HG03103 (cell line): ENCODE measurements at regions not wholly inside any gene's neighbourhood (a gene's known extent, or its start where the extent isn't known, plus 50 kb on each side); places are given as distances from the start of the nearest gene placed in this dataset.
A peak's percentile ranks its signal among the peaks of the same experiment; 100 is the strongest.
"Not testable (repeated sequence)": the region's sequence is repeated elsewhere in the genome, so short reads cannot be mapped to it uniquely, and the experiment has no call there.

Experiments
- ATAC-seq: cut with Tn5 transposase; IDR thresholded peaks from one replicate; pipeline ENCODE4 v1.9.1; 2021; ENCODE audit warnings: low read depth; ENCODE audit not compliant: unreplicated experiment

DNA sequence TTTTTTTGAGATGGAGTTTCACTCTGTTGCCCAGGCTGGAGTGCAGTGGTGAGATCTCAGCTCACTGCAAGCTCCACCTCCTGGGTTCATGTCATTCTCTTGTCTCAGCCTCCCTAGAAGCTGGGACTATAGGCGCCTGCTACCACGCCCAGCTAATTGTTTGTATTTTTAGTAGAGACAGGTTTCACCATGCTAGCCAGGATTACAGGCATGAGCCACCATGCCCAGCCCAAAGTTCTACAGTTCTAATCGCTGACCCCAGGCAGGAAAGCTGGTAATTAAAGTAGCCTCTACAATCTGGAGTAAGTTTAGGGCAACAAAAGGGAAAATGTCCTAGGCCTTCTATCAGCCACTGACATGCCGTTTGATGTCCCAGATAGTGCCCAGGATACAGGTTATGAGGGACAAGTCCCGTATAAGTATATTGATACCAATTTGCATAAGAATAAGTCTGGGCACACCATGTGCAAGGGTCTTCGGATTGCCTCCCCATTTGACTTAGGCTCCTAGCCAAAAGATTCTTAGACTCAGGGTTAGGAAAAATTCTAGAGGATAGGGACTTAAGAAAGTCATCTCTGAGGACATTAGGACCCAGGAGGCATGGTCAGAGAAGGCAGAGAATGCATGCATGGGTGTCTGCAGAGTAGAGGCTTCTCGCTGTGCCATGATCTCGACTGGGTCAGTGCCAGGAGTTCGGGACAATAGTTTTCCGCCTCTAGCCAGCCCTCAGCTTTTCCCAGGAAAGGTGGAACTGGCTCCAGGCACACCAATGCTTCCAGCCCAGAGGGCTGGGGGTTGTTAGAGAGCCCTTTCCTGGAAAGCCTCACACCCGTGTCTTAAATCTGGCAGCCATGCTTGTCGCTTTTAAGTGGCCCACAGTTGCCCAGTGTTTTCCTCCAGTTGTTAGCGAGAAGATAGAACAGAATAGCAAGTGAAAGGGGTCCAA, 1111.1 kb downstream of the TAF11L14 start:
- ATAC-seq: peak; percentile 32

DNA sequence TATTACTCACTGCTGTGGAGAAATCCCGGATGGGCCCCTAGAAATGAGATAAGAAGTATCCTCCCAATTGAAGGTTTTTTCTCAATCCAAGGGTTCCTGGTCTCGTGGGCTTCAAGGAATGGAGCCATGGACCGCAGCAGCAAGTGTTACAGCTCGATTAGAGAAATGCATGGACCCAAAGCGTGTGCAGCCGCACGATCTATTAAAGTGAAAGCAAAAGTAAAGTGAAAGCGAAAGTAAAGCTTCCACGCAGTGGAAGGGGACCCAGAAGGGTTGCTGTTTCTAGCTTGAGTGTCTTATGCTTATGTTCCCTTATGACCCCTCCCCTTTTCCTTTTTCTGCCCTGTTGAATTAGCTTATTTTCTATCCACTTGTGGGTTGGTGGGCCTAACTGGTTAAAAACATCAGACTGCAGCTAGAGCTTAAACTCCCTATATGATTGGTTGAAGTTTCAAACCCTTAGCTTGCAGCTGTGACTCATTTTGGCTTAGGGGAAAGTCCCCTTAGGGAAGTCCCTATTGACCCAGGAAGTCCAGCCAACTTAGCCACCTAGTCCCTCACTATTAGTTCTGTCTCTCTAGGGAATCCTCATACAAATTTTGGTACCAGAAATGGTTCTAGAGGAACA, 1111.8 kb downstream of the TAF11L14 start:
- peak; percentile 62 for ATAC-seq

DNA sequence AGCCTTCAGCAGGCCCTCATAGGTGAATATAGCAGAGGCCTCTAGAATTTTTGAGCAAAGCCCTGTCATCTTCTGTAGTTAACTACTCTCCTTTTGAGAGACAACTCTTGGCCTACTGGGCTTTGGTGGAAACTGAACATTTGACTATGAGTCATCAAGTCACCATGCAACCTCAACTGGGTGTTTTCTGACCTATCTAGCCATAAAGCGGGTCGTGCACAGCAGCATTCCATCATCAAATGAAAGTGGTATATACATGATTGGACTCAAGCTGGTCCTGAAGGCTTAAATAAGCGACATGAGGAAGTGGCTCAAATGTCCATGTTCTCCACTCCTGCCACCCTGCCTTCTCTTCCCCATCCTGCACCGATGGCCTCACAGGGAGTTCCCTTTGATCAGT, 1115.5 kb downstream of the TAF11L14 start:
- ATAC-seq: no peak

DNA sequence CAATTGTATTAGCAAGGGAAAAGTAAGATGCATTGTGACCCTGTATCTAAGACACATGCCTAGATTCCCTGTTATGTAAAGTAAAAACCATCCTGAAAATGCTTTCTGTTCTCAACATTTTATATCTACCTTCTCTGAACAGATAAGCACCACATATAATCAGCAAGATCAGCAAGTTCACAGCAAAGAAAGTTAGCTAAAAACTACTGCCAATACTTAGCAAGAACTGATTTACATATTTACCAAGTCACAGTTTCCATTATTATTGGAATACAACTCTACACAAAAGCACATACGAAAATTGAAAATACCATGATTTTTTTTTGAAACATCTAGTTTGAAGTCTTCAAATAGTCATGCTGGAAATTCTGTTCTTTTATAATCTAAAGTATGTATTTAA, 1118.1 kb downstream of the TAF11L14 start:
- ATAC-seq: no peak

DNA sequence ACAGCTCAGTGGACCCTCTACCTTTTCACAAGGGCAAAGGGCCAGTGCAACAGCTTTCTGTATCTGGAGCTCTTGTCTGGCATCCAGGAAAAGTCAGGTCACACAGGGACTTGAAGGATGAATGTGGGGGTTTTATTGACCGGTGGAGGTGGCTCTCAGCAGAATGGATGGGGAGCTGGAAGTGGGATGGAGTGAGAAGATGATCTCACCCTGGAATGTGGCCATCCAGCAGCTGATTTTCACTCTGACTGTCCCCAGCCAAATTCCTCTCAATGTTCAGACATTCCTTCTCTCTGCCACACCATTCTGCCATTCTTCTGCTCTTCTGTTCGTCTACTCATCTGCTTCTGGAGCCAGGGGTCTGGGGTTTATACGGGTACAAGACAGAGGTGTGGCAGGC, 1119.9 kb downstream of the TAF11L14 start:
- no peak for ATAC-seq

DNA sequence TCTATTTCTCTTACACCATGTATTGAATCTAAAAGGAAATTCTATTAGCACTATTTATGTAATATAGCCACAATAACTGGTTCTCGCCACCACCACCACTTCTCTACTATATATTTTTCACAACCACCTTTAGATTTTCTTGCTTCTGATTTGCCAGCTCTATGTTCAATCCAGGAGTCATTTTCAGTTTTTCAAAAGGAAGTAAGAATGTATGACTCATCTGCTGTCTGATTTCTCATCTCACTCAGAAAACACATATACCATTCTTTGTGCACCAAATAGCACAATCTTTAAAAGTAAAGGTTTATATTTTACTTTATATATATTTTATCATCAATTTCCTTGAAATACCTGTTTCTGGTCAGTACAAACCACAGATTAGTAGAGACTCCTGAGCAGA, 1127.5 kb downstream of the TAF11L14 start:
- ATAC-seq: no peak

DNA sequence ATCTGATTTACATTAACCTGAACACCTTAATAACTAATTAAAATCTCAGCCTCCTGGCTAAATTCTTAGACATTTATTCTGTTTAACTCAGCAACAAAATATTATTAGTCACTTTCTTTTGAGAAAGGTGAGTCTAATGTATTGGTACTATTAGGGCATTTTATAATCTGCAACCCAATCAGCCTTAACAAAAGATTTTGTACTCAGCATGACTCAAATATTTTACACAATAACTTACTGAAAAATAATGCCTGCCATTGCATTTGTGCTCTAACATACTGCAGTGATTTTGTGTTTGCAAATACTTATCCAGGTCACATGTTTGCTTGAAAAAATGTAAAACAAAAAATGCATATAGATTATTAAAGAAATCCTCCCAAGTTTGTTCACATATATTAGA, 1129.9 kb downstream of the TAF11L14 start:
- no peak for ATAC-seq

DNA sequence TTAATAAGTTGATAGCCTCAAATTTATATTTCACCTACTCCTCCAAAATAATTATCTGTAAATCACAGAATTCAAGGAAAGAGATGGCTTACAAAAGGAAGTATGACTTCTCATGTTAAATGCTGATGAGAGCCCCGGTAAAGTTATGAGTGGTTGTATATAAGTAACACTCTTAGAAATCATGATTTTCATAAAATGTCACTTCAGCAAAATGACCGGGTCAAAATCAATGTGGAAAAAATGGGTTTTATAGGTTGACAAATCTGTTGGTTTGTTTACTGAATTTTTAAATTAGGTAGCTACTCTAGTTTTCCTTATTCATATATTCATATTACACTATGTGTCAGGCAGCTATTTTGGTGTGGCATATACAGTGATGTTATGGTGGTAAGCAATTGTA, 1131.0 kb downstream of the TAF11L14 start:
- no peak for ATAC-seq

DNA sequence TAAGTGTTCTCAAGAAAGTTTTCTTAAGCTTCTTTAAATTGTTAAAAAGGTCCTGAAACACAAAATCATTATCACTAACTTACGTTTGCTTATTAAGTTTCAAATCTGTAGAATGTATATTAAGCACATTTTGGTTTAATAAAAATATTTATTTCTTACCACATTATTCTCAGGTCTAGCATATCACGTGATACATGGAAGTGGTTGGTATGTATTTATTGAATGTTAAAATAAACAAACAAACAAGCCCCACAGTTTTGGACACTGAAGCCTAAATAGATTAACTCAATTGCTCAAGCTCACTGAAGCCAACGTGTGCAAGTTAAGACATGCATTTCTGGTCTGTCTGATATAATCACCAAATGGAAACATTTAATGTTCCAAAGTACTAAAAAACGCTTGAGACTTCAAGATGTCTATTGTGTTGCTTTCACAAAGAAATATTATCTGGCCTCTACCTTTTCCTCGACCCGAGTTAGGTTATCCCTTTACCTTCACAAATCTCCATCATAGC, 1136.9 kb downstream of the TAF11L14 start:
- no peak for ATAC-seq

DNA sequence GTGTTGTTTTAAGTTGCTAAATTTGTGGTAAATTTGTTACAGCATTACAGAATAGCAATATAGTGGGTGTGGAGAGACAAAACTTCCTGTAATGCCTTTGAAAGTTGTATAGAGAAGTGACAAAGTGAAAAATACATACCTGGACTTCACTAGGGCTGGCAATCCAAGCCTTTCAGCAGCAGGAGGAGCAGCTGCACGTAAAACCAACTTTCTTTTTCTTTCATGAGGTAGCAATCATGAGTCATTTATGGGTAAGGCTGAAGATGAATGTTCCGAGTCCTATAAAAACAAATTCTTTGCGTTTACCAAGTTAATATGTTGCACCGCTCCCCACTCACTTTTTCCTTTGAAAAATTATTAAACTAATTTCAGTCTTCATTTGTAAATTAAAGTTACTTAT, 1138.2 kb downstream of the TAF11L14 start:
- no peak for ATAC-seq

DNA sequence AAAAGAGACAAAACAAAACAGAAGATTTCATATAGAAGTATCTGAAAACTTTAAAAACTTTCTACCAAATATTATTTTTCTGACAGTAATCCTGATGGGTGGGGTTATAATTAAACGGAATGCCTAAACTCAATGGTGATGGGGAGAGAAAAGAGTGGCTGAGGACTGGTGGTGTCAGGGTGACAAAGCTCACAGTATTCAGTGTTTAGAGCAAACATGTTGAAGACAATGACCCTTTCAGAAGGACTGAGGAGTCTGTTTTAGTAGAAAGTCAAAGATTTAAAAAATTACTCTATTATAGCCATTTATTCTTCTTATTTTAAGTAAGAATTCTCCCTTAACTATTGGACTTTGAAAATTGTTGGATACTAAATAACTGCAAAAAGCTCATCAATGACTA, 1144.0 kb downstream of the TAF11L14 start:
- ATAC-seq: no peak

DNA sequence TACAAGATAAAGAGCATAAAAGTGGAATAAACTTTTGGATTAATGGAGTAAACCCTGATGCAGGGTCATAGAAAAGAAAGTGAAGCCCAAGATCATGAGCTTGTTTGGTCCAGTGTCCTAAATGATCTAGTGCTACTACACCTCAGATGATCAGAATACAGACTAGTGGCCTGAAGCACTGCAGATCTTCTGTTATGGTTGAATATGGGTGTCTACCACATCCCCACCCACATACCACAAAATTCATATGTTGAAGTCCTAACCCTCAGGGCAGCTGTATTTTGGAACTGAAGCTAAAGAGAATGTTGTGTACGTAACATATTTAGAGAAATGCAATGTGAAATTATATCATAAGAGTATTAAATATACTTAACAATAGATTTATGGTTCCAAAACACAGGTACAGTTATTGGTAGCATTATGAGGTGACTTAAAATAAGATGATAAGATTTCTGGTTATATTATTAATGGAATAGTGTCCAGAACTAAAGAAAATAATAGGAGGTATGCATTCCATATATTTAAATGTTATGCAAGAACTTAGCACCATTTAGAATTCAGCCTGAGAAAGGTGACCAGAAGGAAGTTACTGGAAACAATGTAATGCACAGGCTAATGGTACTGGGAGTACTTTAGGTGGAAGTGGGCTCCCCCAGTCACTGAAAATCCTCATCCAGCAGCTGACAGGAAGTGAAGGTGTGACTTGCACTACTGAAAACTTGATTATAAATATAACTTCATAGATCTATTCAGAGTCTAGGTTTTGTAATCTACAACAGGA, 1155.1 kb downstream of the TAF11L14 start:
- ATAC-seq: no peak

DNA sequence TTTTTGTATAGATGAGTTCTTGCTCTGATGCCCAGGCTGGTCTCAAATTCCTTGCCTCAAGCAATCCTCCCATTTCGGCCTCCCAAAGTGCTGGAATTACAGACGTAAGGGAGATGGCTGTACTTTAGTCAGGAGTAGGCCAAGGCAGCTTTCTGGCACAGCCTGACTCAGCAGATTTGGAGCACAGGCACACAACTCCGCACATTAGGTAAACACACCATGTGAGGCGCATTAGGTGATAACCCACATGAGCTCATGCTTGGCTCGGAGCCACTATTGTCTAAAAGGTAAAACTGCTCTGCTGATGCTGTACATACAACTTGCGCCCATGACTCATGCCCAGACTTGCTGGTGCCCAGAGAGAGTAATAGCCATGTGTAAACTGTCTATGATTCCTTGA, 1157.9 kb downstream of the TAF11L14 start:
- ATAC-seq: no peak

DNA sequence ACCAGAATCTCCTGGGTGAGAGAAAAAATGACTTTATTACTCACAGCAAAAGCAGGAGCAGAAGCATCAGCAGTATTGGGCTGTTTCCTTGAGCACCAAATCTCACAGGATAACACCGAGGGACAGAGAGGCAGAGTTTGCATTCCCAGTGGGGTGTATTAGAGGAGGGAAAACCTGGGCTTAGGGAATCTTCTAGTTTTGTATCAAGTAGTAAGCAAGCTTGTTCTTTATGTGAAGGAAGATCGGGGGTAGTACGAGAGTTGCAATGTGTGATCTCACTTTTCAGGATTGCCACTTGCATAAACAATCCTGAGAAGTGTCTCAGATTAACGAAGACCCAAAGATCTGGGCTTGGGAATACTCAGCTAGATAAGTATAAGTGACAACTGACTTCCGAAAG, 1163.0 kb downstream of the TAF11L14 start:
- ATAC-seq: no peak

DNA sequence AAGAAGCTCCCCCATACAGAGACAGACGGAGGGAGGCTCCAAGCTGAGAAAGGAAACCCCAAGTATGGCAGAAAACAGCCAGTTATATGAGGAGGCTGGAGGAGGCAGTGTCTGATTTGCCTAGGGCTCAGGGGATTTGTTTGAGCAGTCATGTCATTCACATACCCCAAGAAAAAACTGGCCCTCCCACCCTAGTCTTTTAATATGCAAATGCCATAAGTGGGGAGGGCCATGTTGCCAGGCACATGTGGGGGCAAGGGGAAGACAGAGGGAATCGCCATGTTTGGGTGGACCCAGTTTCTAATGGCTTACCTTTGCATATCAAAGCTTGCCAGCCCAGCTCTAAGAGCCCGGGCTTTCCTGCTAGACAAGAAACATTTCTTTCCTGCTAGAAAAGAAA, 1163.8 kb downstream of the TAF11L14 start:
- no peak for ATAC-seq

DNA sequence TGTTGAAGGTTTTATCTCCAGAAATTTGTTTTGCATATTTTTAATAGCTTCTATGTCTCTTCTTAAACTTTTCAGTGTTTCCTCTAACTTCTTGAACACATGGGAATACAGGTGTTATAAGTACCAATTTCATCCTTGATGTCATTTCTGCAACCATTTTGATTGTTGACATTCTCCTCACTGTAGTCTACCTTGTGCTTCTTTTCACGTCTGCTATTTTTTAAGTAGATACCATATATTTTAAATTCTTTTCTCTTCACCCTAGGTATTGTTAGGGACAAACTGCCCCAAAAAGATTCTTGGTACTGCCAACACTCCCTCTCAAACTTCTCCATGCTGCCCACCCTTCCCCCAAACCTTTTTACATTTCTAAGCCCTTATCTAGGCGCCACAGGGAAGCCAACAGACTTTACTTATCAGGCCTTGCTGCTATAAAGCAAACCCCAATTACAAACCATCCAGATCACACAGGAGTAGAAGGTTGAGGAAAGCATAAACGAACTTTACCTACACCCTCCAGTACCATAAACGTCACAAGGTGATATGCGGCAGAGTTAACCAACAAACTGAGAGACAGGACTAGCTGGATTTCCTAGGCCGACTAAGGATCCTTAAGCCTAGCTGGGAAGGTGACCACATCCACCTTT, 1165.3 kb downstream of the TAF11L14 start:
- no peak for ATAC-seq

DNA sequence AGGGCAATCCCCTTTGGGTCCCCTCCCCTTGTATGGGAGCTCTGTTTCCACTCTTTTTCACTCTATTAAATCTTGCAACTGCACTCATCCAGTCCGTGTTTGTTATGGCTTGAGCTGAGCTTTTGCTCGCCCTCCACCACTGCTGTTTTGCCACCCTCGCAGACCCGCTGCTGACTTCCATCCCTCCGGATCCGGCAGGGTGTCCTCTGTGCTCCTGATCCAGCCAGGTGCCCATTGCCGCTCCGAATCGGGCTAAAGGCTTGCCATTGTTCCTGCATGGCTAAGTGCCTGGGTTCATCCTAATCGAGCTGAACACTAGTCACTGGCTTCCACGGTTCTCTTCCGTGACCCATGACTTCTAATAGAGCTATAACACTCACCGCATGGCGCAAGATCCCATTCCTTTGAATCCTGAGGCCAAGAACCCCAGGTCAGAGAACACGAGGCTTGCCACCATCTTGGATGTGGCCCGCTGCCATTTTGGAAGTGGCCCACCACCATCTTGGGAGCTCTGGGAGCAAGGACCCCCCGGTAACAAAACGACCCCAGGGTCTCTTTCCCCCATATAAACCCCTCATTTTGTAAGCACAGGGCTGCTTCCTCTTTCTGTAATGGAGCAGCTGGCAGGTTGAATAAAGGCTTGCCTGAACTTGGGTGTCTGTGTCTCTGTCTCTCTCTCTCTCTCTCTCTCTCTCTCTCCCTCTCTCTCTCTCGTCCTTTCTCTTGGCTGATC, 1166.2 kb downstream of the TAF11L14 start:
- ATAC-seq: no peak

DNA sequence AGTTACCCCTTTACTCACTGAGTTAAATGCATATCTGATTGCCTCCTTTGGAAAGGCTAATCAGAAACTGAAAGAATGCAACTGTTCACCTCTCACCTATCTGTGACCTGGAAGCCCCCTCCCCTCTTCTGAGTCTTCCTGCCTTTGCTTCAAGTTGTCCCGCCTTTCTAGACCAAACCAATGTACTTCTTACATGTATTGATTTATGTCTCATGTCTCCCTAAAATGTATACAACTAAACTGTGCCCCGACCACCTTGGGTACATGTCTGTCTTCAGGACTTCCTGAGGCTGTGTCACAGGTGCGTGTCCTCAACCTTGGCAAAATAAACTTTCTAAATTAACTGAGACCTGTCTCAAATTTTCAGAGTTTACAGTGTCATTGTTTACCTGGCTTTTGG, 1167.2 kb downstream of the TAF11L14 start:
- not testable (repeated sequence) for ATAC-seq

DNA sequence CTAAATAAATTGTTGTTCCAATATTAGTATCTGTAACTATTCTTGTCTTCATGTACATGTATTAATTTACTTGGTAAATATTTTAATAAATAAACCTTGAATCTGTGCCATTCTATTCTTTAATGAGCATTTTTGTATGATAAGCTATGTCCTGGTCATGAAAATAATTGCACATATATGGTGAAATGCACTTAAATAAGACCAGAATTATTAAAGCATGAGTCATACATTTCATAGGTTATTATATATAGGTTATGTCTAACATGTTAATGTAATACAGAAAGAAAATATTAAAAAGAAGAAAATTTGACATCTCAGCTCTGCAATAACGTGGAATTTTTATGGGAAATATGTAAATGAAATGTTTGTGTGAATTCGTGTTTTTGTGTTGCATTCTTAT, 1168.1 kb downstream of the TAF11L14 start:
- ATAC-seq: no peak

DNA sequence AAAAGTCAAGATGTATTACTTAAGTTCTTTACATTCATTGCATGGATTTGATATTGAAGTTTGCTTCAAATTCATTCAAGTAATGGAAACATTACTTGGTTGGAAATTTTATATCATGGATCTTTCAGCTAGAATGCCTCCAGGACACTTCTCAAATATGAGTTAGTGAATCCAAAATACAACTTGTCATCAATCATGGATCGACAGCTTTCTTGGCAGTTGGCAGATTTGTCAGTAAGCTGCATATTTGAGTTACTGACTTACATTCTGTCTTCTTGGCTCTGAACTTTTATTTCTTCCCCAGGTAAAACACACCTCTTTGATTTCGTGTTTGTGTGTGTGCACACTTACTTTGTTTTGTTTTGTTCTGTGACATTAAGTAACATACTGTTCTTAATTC, 1171.1 kb downstream of the TAF11L14 start:
- no peak for ATAC-seq
